Testis (tissue), 2 donors: ENCODE measurements at regions not wholly inside any gene's neighbourhood (a gene's known extent, or its start where the extent isn't known, plus 50 kb on each side); places are given as distances from the start of the nearest gene placed in this dataset.

Experiments used
- POLR2A ChIP-seq: fragments of 450-650 bp; IDR thresholded peaks from one replicate; pipeline ENCODE4 v1.6.1; 2017; ENCODE audit warnings: antibody characterized with exemption, mild to moderate bottlenecking, moderate library complexity
- TF ChIP-seq, protein P1 (sequence below), 3 experiments: fragments of 450-650 bp in 2 of 3; fragments of 200-600 bp in 1 of 3; sonication (generic) in 1 of 3; IDR thresholded peaks; one replicate each; pipeline ENCODE4 v1.5.1; 2016 to 2019; ENCODE audit warnings: antibody characterized with exemption in 3 of 3, mild to moderate bottlenecking in 2 of 3, moderate library complexity in 1 of 3

DNA sequence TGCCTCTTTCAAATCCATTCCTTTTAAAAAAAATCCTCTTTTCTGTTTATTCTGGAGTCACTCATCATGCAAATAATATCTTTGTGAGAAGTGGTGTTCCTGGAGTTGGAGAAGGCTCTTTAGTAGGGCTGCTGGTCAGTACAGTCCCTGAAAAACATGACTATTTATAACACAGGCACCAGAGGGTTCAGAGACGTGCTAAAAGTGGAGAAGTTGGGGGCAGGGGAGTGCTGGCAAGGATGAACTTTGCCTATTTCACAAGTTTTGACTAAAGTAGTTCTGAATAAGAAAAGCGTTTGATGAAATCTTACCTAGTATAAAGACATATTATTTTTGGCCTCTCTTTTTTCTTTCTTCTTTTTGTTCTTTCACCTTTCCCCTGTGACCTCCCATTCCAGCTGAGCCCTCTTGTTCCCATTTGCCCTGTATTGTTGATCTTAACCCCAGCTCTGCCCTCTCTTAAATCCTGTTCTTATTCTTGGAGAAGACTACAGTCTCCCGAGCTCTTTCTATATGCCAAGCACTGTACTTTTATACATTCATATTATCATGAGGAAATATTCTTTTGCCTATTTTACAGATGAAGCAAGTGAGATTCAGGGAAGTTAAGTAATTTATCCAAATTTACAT, 129.1 kb downstream of the TM9SF2 start:
- TF ChIP-seq, protein P1, sequence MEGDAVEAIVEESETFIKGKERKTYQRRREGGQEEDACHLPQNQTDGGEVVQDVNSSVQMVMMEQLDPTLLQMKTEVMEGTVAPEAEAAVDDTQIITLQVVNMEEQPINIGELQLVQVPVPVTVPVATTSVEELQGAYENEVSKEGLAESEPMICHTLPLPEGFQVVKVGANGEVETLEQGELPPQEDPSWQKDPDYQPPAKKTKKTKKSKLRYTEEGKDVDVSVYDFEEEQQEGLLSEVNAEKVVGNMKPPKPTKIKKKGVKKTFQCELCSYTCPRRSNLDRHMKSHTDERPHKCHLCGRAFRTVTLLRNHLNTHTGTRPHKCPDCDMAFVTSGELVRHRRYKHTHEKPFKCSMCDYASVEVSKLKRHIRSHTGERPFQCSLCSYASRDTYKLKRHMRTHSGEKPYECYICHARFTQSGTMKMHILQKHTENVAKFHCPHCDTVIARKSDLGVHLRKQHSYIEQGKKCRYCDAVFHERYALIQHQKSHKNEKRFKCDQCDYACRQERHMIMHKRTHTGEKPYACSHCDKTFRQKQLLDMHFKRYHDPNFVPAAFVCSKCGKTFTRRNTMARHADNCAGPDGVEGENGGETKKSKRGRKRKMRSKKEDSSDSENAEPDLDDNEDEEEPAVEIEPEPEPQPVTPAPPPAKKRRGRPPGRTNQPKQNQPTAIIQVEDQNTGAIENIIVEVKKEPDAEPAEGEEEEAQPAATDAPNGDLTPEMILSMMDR (IDR thresholded peaks at IDR 0.05), result no peak
- no peak for TF ChIP-seq POLR2A
